ENCODE measurements at regions not wholly inside any gene's neighbourhood (a gene's known extent, or its start where the extent isn't known, plus 50 kb on each side); places are given as distances from the start of the nearest gene placed in this dataset.

- DNase-seq (ENCODE audit: low spot score), result no peak
These were observed 70.1 kb upstream of the AFDN start for GRCh38 chr6:167756597-167756996.

- no peak for DNase-seq (ENCODE audit: low spot score)
These were observed 69.5 kb upstream of the AFDN start for GRCh38 chr6:167757249-167757648.

- DNase-seq (ENCODE audit: low spot score), result no peak
These were observed 68.9 kb upstream of the AFDN start for GRCh38 chr6:167757821-167758220.

GRCh38 chr6:167758309-167759023, 68.2 kb upstream of the AFDN start:
- no peak for DNase-seq (ENCODE audit: low spot score)

- DNase-seq (ENCODE audit: low spot score), result no peak
These were observed 67.5 kb upstream of the AFDN start for GRCh38 chr6:167759206-167759605.

GRCh38 chr6:167759912-167760311, 66.8 kb upstream of the AFDN start:
- no peak for DNase-seq (ENCODE audit: low spot score)

- DNase-seq (ENCODE audit: low spot score), result no peak
These were observed 65.5 kb upstream of the AFDN start for GRCh38 chr6:167760979-167761793.

GRCh38 chr6:167761794-167762258, 64.9 kb upstream of the AFDN start:
- DNase-seq (ENCODE audit: low spot score), result no peak

- no peak for DNase-seq (ENCODE audit: low spot score)
These were observed 64.3 kb upstream of the AFDN start for GRCh38 chr6:167762259-167762962.

GRCh38 chr6:167763056-167763944, 63.4 kb upstream of the AFDN start:
- no peak for DNase-seq (ENCODE audit: low spot score)

- no peak for DNase-seq (ENCODE audit: low spot score)
These were observed 62.5 kb upstream of the AFDN start for GRCh38 chr6:167764215-167764614.

- DNase-seq (ENCODE audit: low spot score), result no peak
These were observed 61.8 kb upstream of the AFDN start for GRCh38 chr6:167764713-167765479.

- DNase-seq (ENCODE audit: low spot score), result no peak
These were observed 59.6 kb upstream of the AFDN start for GRCh38 chr6:167766986-167767714.

GRCh38 chr6:167767715-167768107, 59.0 kb upstream of the AFDN start:
- no peak for DNase-seq (ENCODE audit: low spot score)

- DNase-seq (ENCODE audit: low spot score), result no peak
These were observed 58.1 kb upstream of the AFDN start for GRCh38 chr6:167768471-167769215.

GRCh38 chr6:167769408-167770190, 57.1 kb upstream of the AFDN start:
- DNase-seq (ENCODE audit: low spot score), result no peak

- no peak for DNase-seq (ENCODE audit: low spot score)
These were observed 56.3 kb upstream of the AFDN start for GRCh38 chr6:167770291-167770955.

GRCh38 chr6:167774881-167775280, 51.8 kb upstream of the AFDN start:
- no peak for DNase-seq (ENCODE audit: low spot score)
